Endothelial cell of umbilical vein (primary cell): ENCODE measurements at regions not wholly inside any gene's neighbourhood (a gene's known extent, or its start where the extent isn't known, plus 50 kb on each side); places are given as distances from the start of the nearest gene placed in this dataset.

Experiments used
- BruUV-seq: library from RNA; stranded (reverse); fragments of 400-500 nt; replicated peaks from 2 replicates; lab custom pipeline; 2021; lab: Mats Ljungman, UMichigan
- CTCF ChIA-PET: fragments of 300-600, 350-600 bp; sonication (Branson Sonifier 250); formaldehyde crosslinking; loops from one replicate; lab custom pipeline; 2021; ENCODE audit warnings: antibody characterized with exemption, inconsistent platforms; lab: Charles Lee
- POLR2A ChIA-PET: fragments of 300-600, 350-600 bp; sonication (Branson Sonifier 250); formaldehyde crosslinking; loops from one replicate; lab custom pipeline; 2021; ENCODE audit warnings: antibody characterized with exemption, inconsistent platforms; lab: Charles Lee
- DNase-seq: peaks from one replicate; pipeline ENCODE4 v3.0.0-alpha.2; 2011; ENCODE audit warnings: low read depth, low spot score
- FAIRE-seq: peaks from 2 replicates; lab custom pipeline; 2011; peaks lifted over from hg19 to GRCh38; lab: Jason Lieb, UNC
- H2AFZ ChIP-seq: 2 replicates; pipeline ENCODE4 v1.6.0; 2012; ENCODE audit warnings: low read depth, low read length, control low read depth, inconsistent platforms
- H3K27ac ChIP-seq: 2 replicates; pipeline ENCODE4 v1.5.1; 2011; ENCODE audit warnings: low read depth, mild to moderate bottlenecking, control low read depth, low read length, moderate library complexity; ENCODE audit not compliant: insufficient read depth
- H3K27me3 ChIP-seq, 2 experiments: 2 replicates each; pipeline versions ENCODE4 v1.6.0 to v1.6.1; 2011; ENCODE audit warnings: low read length in 2 of 2, mixed read lengths in 1 of 2; ENCODE audit not compliant: control insufficient read depth in 2 of 2, insufficient read depth in 2 of 2
- H3K36me3 ChIP-seq, 2 experiments: 2 replicates in 1 of 2; 3 replicates in 1 of 2; pipeline ENCODE4 v1.5.1; 2011; ENCODE audit warnings: low read length in 2 of 2, mild to moderate bottlenecking in 1 of 2, moderate library complexity in 1 of 2; ENCODE audit not compliant: control insufficient read depth in 2 of 2, insufficient read depth in 2 of 2; ENCODE audit errors: extremely low read depth in 1 of 2
- H3K4me1 ChIP-seq: 3 replicates; pipeline ENCODE4 v1.5.1; 2011; ENCODE audit warnings: mild to moderate bottlenecking, low read length; ENCODE audit not compliant: control insufficient read depth, insufficient read depth; ENCODE audit errors: extremely low read depth
- H3K4me2 ChIP-seq: 2 replicates; pipeline ENCODE4 v1.6.1; 2011; ENCODE audit warnings: low read length, control low read depth, mixed read lengths; ENCODE audit not compliant: insufficient read depth
- H3K4me3 ChIP-seq, 3 experiments: fragments of 200-600 bp in 1 of 3; sonication (generic), shearing (Covaris generic) in 1 of 3; replicated peaks in 1 of 3; 2 replicates each; pipeline ENCODE4 v1.5.1; 2011 to 2016; ENCODE audit warnings: control low read depth in 3 of 3, low read length in 3 of 3, mild to moderate bottlenecking in 2 of 3, inconsistent platforms in 1 of 3, low read depth in 1 of 3, moderate library complexity in 1 of 3; ENCODE audit not compliant: insufficient read depth in 1 of 3
- H3K79me2 ChIP-seq: 2 replicates; pipeline ENCODE4 v1.6.0; 2012; ENCODE audit warnings: low read length, inconsistent platforms; ENCODE audit not compliant: control insufficient read depth, insufficient read depth
- H3K9ac ChIP-seq: replicated peaks from 2 replicates; pipeline ENCODE3; 2011; ENCODE audit warnings: low read length, control low read depth; ENCODE audit not compliant: insufficient read depth; ENCODE audit errors: extremely low read depth
- H3K9me1 ChIP-seq: replicated peaks from 3 replicates; pipeline ENCODE4 v1.6.0; 2011; ENCODE audit warnings: mild to moderate bottlenecking, low read length; ENCODE audit not compliant: control insufficient read depth, insufficient read depth; ENCODE audit errors: extremely low read depth
- H3K9me3 ChIP-seq: replicated peaks from 2 replicates; pipeline ENCODE4 v1.5.1; 2012; ENCODE audit warnings: low read length, inconsistent platforms; ENCODE audit not compliant: control insufficient read depth, insufficient read depth
- H4K20me1 ChIP-seq: replicated peaks from 2 replicates; pipeline ENCODE3; 2011; ENCODE audit warnings: mild to moderate bottlenecking, low read length; ENCODE audit not compliant: control insufficient read depth, insufficient read depth; ENCODE audit errors: extremely low read depth
- EZH2 ChIP-seq: IDR thresholded peaks from 2 replicates; pipeline ENCODE4 v1.6.1; 2012; ENCODE audit warnings: borderline replicate concordance, low read depth, mild to moderate bottlenecking, moderate library complexity, low read length, inconsistent platforms; ENCODE audit not compliant: severe bottlenecking
- FOS ChIP-seq: IDR thresholded peaks from 2 replicates; pipeline ENCODE4 v1.6.1; 2011; ENCODE audit warnings: mild to moderate bottlenecking, low read length, moderate library complexity, borderline replicate concordance; ENCODE audit not compliant: insufficient read depth
- GATA2 ChIP-seq: IDR thresholded peaks from 2 replicates; pipeline ENCODE4 v1.7.0; 2011; ENCODE audit warnings: low read depth, mild to moderate bottlenecking, moderate library complexity, mixed read lengths, low read length; ENCODE audit not compliant: insufficient read length, insufficient read depth
- JUN ChIP-seq: IDR thresholded peaks from 2 replicates; pipeline ENCODE4 v1.6.1; 2011; ENCODE audit warnings: borderline replicate concordance, low read depth; ENCODE audit not compliant: insufficient read length, insufficient read depth
- POLR2A ChIP-seq: IDR thresholded peaks from 2 replicates; pipeline ENCODE4 v1.6.1; 2012; ENCODE audit warnings: low read depth, mild to moderate bottlenecking, control low read depth, low read length
- dilution Hi-C: fragments of 300-500 bp; cut with MboI; formaldehyde crosslinking; loops from one replicate; pipeline ENCODE4 v1.15.0; 2019; ENCODE audit warnings: low sequenced_read_pairs; ENCODE audit not compliant: extremely low pct_ligation_motif_present
- intact Hi-C: fragments of 100-400 bp; cut with micrococcal nuclease; formaldehyde crosslinking; loops from one replicate; pipeline ENCODE4 v1.10.0; 2022
- TF ChIP-seq, protein P1 (sequence below): IDR thresholded peaks from 2 replicates; pipeline ENCODE4 v1.6.1; 2011; ENCODE audit not compliant: insufficient read depth, insufficient read length
- TF ChIP-seq, protein P2 (sequence below), 2 donors: IDR thresholded peaks; 1 replicate in 1 of 2; 2 replicates in 1 of 2; pipeline ENCODE4 v1.5.1; 2011; ENCODE audit warnings: low read length in 2 of 2, mild to moderate bottlenecking in 2 of 2, moderate library complexity in 2 of 2, control low read depth in 1 of 2, inconsistent platforms in 1 of 2, low read depth in 1 of 2; ENCODE audit not compliant: insufficient read depth in 1 of 2; ENCODE audit errors: extremely low read depth in 1 of 2

DNA sequence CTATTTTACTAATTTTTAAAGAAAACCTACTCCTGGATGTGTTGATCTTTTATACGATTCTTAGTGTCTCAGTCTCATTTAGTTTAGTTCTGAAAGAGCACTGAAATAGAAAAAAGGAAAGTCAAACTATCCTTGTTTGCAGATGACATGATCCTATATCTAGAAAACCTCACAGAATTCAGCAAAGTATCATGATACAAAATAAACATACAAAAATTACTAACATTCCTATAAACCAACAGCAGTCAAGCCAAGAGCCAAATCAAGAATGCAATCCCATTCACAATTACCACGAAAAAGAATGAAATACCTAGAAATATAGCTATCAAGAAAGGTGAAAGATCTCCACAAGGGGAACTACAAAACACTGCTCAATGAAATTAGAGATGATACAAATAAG, 225.8 kb upstream of the CDH18 start:
- intact Hi-C loops (no loop called here), dilution Hi-C loops (no loop called here)
- Histone ChIP-seq H3K79me2 (no peaks in the 10 kb centered on the region), H3K4me1 (no peaks in the 10 kb centered on the region), H3K4me3 (no peak overlapping the region), H3K9me1 (no peaks in the 10 kb centered on the region), H3K36me3 (no peaks in the 10 kb centered on the region), H3K4me2 (no peak overlapping the region), H3K27me3 (no peaks in the 10 kb centered on the region), H2AFZ (no peak overlapping the region), H3K9me3 (no peaks in the 10 kb centered on the region), H4K20me1 (no peaks in the 10 kb centered on the region), H3K27ac (no peak overlapping the region), H3K9ac (no peak overlapping the region)
- FAIRE-seq (no peak), DNase-seq (no peak)
- no TSS peak for BruUV-seq
- ChIA-PET CTCF (no interaction called here), POLR2A (no interaction called here)
- TF ChIP-seq, protein P1, sequence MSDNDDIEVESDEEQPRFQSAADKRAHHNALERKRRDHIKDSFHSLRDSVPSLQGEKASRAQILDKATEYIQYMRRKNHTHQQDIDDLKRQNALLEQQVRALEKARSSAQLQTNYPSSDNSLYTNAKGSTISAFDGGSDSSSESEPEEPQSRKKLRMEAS, result no peak
- TF ChIP-seq FOS, result no peak
- TF ChIP-seq JUN, result no peak
- no peak for TF ChIP-seq GATA2
- TF ChIP-seq EZH2, result no peak

DNA sequence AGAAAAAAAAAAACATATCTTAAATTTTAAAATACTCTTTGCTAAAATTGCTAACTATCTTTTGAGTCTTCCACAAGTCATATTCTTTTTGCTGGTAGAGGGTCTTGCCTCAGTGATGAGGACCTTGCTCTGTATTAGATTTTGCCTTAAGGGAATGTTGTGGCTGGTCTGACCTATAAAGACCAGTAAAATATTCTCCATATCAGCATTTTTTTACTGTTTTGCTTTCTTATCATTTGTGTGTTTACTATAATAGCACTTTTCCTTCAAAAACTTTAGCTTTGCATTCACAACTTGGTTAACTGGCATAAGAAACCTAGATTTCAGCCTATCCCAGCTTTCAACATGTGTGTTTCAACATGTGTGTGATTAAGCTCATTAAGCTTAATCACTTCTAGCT, 224.7 kb upstream of the CDH18 start:
- Histone ChIP-seq H2AFZ (no peak overlapping the region), H3K4me3 (no peak overlapping the region), H3K4me1 (no peaks in the 10 kb centered on the region), H3K27ac (no peak overlapping the region), H3K4me2 (no peak overlapping the region), H3K9ac (no peak overlapping the region), H3K9me3 (no peaks in the 10 kb centered on the region), H3K27me3 (no peaks in the 10 kb centered on the region), H3K9me1 (no peaks in the 10 kb centered on the region), H3K79me2 (no peaks in the 10 kb centered on the region), H4K20me1 (no peaks in the 10 kb centered on the region), H3K36me3 (no peaks in the 10 kb centered on the region)
- TF ChIP-seq POLR2A, result no peak
- TF ChIP-seq, protein P1, result no peak
- TF ChIP-seq, protein P2, sequence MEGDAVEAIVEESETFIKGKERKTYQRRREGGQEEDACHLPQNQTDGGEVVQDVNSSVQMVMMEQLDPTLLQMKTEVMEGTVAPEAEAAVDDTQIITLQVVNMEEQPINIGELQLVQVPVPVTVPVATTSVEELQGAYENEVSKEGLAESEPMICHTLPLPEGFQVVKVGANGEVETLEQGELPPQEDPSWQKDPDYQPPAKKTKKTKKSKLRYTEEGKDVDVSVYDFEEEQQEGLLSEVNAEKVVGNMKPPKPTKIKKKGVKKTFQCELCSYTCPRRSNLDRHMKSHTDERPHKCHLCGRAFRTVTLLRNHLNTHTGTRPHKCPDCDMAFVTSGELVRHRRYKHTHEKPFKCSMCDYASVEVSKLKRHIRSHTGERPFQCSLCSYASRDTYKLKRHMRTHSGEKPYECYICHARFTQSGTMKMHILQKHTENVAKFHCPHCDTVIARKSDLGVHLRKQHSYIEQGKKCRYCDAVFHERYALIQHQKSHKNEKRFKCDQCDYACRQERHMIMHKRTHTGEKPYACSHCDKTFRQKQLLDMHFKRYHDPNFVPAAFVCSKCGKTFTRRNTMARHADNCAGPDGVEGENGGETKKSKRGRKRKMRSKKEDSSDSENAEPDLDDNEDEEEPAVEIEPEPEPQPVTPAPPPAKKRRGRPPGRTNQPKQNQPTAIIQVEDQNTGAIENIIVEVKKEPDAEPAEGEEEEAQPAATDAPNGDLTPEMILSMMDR (IDR thresholded peaks at IDR 0.05; ENCODE audit: extremely low read depth in 1 of 2, insufficient read depth in 1 of 2, low read depth in 1 of 2, low read length in 2 of 2), result no peak
- no TSS peak for BruUV-seq
- ChIA-PET CTCF (no interaction called here), POLR2A (no interaction called here)
- dilution Hi-C loops, result no loop called here
- intact Hi-C loops, result no loop called here
- DNase-seq (no peak), FAIRE-seq (no peak)
